COLO829 (cell line): ENCODE measurements at regions not wholly inside any gene's neighbourhood (a gene's known extent, or its start where the extent isn't known, plus 50 kb on each side); places are given as distances from the start of the nearest gene placed in this dataset.

Experiments used
- DNase-seq: peaks from one replicate; pipeline ENCODE4 v3.0.0; 2012; ENCODE audit warnings: low spot score

DNA sequence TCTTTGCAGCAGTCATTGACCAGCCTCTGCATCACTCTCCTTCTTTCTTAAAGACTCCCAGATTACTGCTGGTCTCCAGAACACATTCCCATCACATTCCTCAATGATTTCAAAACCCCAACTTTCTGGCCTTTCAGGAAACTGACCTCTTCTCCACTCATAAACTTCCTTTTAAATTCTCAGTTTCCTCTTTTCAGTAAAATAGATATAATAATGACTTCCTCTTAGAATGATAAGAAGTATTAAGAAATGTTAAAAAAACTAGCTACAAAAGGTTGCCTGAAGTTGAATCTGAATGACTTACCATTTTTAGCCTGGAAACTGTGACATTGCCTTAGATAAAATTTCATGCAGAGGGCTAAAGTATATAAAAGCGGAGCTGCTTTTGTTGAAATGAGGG is 239.3 kb downstream of the OGFRL1 start:
- DNase-seq, result no peak

DNA sequence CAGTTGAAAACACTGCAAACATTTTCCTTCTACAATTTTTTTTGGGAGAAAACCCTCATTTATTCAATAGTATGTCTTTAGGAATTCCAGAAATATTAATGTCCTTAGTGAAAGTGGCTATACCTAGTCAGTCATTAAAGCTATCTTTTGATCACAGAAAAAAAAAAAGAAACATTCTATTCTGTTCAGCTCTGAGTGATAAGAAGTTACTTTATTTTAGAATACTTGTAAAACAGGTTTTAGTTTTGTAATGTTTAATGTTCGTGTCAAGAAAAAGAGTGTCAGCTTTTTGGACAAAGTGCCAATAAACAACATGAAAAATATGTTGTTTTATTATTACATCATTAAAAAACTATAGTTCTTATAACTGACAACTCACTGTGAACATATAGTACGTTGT is 240.4 kb downstream of the OGFRL1 start:
- no peak for DNase-seq

DNA sequence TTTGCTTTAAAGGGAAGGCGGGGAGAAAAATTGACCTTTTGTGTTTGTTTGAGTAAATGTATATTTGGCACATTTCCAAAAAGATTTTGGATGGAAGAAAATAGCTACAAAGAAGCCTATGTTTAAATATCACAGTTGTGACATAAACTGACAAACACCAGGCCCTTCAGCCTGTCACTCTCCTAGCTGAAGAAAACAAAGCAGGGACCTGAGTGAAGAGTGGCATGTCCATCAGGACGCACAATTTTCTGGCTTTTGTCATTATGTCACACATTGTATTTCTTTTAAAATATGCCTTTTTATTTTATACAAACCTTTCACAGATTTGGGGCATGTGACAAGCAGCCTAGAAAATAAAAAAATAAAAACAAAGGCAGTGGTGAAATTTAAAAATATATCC is 241.2 kb downstream of the OGFRL1 start:
- no peak for DNase-seq

DNA sequence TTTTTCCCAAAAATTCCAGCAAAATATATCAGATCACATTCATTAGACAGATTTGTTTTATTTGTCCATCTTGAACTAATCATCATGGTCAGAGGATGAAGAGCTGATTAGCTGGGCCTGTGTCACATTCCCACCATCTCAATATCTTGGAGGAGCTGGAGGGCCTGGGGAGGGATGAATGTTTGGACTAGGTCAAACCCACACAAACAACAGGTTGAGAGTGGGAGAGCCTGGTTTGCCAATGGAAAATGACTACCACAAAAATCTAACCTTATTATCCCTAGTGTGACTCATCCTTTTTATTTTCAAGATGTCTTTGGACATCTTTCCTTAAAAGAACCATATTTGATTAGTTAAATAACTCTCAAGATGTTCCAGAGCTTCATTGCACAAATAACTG is 242.4 kb downstream of the OGFRL1 start:
- no peak for DNase-seq

DNA sequence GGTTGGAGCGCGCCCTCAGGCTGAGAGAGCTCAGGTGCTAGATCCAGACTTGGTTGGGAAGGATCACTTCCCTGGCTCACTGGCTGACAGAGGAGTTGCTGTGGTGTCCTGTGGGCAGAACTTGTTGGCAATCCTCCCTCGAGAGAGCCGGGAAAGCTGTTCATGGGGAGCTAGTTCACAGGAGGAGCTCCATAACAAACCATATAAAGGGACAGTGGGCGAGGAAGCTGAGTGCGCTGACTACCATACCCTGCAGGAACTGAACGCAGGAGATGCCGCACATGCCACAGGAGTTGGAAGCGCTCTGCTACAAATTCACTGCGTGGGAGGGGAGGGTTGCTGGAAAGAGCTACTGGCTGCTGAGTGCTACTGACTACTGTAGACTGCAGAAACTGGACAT is 243.2 kb downstream of the OGFRL1 start:
- DNase-seq, result no peak

DNA sequence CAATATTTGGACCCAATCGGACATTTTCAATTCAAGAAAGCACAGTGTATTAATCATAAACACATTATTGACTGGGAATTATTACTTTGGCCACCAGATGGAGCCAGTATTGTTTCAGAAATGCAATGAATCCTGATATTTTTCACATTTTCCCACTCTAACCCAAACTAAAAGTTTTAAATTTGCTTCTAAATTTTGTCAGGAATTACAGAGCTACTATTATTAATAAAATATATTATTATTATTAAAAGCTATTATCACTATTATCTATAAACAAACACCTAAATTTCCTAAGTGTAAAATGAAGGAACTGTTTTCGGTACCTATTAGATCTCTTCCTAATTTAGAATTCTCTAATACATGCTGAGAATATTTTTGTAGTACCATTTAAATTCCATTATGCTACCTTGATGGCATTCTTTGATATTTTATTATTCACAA is 245.3 kb downstream of the OGFRL1 start:
- no peak for DNase-seq

DNA sequence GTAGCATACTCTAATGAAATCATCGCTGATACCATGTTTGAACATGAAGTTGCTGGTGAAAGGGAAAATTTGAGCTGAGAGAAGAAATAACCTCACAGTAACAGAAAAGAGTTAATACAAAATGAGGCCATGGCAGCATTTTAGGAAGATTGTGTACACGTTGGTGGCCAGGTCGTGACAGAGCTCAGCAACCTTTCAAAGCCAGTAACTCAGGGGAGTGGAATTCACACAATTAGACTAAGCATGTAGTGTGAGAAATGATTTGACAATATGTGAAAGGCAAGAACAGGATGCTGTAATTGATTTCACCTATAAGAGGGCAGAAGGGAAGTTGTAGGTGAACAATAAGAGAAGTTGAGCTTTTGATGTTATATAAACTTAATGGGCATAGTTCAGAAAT is 246.3 kb downstream of the OGFRL1 start:
- no peak for DNase-seq

DNA sequence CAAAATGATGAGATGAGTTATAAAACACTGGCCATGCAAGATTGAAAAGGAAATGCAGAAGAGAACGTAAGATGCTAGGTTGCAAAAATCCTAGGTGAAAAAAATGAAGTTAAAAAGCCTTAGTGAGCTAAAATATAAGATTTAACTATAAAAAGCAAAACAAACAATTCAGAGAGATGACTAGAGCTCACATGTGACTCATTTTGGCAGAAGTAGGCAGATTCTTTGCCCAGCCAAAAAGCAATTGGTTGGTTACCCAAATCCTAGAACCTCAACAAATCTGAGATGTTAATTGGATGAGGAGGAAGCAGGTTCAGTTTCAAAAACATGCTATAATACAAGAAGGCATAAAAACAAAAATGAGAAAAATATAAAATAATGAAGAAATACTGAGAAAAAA is 249.1 kb downstream of the OGFRL1 start:
- DNase-seq, result no peak

DNA sequence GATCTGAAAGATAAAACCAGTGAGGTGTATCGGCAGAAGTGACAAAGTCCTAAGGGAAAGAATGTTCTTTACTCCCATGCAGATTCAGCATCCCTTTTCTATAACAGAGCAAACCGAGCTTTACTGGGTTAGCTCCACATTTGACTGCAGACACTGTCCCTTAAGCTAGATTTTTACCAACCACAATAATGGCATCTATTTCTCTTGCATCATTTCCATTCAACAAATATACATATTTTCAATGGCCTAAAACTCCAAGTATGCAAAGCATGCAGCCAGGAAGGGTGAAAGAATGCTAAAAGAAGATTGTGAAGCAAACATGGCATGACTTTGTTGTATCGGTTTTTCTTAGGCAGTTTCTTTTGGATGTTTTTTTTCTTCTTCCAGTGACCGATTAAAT is 255.4 kb downstream of the OGFRL1 start:
- DNase-seq, result no peak

DNA sequence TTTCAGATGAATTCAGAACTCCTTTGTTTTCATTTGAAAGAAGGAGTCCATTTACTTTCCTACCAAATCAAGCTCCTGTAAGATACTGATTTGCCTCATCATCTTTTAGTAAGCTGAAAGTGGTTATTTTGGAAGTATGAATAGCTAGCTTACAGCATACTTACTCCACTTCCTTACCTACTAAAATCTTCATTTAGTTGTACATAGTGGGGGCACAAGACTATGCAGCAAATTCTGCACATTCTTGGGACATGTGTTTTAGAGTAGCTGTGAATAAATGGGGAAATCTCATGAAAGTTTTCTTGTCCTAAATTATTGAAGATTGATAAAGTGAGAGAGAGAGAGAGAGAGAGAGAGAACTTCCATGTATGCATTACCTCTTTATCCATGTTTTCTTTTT is 256.3 kb downstream of the OGFRL1 start:
- no peak for DNase-seq

DNA sequence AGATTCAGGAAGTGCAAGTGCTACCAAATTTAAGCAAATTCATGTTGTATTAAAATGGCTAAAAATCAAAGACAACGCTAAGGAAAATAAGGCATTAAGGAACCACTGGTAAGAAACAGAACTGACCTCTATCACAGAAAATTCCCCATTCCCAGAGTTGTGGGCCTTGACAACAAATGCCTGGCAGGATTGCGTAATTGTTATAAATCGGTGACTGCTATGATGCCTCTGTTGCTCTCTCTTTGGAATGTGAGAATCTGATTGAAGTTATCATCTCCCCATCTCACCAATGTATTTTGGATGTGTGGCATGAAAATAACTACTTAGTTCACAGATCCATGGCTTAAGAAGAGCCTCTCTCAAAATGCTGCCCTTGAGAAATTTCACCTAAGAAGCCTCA is 257.3 kb downstream of the OGFRL1 start:
- DNase-seq, result no peak

DNA sequence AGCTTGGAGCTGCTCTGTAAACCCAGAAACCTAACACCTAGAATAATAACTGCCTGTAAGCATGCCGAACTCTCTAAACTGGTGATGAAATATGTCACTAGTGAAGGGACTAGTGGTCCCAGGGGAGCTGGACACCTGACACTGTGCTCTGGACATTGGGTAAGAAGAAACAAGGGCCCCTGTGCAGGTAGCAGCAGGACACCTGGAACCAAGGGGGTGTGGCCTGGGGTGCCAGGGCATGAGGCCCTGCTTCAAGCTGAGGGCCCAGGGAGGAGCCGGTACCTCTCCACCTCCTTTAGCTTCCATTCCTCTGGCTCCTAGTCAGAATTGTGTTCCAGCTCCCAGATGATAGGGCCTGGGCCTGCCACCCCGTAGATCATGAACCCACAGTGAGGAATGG is 263.2 kb downstream of the OGFRL1 start:
- no peak for DNase-seq

DNA sequence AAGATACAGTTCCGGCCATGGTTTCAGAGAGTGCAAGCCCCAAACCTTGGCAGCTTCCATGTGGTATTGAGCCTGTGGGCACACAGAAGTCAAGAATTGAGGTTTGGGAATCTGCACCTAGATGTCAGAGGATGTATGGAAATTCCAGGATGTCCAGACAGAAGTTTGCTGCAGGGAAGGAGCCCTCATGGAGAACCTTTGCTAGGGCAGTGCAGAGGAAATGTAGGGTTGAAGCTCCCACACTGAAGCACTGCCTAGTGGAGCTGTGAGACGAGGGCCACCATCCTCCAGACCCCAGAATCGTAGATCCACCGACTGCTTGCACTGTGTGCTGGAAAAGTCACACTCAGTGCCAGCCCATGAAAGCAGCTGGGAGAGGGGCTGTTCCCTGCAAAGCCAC is 267.5 kb downstream of the OGFRL1 start:
- DNase-seq, result no peak

DNA sequence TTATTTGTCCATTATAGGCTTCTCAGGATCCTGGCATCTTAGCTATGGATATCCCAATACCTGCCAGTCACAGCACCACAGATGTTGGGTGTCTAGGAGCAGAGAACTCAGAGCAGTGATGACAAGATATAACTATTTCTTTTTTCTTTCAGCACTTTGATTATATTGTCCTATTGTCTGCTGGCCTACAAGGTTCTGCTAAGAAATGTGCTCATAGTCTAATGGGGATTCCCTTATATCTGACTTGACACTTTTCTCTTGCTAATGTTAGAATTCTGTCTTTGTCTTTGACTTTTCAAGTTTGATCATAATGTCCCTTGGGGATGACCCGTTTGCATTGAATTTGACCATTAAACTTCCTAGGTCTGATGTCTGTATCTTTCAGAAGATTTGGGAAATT is 270.4 kb downstream of the OGFRL1 start:
- DNase-seq, result no peak

DNA sequence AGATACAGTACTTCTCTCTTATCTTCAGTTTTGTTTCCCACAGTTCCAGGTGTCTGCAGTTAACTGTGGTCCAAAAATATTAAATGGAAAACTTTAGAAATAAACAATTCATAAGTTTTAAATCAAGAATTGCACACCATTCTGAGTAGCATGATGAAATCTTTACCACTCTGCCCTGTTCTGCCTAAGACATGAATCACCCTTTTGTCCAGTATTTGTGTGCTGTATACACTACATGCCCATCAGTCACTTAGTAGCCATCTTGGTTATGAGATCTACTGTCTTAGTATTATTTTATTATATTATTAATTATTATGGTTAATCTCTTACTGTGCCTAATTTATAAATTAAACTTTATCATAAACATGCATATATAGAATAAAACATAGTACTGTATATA is 279.0 kb downstream of the OGFRL1 start:
- no peak for DNase-seq

DNA sequence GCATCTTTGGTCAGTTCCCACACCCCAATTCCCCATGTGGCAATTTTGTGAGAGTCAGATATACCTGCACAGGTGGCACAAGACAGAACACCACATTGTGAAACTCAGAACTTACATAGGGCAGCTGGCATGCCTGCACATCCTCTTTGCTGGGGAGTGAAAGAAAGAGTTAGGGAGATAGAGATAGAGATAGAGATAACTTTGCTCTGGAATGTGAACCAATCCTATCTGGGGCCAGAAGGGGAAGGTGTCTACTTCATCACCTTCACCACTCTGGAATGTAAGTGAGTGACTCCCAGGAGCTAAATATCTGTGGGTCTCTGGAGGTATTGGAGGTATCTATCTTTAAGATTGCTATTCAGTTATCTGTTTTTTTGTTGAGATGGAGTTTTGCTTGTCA is 289.2 kb downstream of the OGFRL1 start:
- DNase-seq, result no peak

DNA sequence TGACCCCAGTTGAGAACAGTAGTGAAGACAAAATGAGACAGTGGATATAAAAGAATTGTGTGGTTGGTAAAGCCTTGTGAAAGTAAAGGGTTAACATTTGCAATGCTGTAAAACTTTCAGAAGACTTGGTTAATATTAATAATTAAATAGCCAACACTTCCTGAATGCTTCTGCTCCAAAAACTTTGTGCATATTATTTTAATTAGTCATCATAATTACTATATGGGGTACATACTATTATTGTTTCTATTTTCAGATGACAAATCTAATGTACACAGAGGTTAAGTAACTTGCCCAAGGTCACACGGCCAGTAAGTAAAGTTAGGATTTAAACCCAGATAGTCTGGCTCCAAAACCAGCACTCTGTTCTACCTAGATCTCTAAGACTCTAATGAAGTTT is 291.3 kb downstream of the OGFRL1 start:
- DNase-seq, result no peak

DNA sequence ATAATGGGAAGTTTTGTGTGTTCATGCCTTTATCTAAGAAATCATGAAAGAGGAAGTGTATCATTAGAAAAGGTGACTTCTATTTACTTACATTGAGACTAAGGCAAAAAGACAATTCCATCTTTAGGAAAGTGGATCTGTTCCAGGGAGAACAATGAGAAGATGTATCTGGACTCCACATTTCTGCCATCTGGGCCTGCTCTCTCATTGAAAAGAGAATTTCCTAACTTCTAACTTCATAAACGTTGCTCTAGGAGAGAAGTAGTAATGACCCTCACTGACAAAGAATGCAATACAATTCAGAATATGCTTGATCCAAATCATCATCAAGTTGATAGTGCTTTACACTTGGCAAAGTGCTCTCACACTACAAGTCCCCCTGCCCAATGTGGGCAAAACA is 294.2 kb downstream of the OGFRL1 start:
- DNase-seq, result no peak

DNA sequence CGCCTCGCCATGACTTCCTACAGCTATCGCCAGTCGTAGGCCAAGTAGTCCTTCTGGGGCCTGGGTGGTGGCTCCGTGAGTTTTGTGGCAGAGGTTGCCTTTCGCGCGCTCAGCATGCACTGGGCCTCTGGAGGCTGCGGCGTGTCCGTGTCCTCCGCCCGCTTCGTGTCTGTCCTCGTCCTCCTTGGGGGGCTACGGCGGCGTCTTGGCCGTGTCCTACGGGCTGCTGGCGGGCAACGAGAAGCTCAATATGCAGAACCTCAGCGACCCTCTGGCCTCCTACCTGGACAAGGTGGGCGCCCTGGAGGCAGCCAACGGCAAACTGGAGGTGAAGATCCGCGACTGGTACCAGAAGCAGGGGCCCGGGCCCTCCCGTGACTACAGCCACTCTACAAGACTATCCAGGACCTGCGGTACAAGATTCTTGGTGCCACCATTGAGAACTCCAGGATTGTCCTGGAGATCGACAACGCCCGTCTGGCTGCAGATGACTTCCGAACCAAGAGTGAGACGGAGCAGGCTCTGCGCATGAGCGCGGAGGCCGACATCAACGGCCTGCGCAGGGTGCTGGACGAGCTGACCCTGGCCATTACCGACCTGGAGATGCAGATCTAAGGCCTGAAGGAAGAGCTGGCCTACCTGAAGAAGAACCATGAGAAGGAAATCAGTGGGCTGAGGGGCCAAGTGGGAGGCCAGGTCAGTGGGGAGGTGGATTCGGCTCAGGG is 296.3 kb downstream of the OGFRL1 start:
- no peak for DNase-seq

DNA sequence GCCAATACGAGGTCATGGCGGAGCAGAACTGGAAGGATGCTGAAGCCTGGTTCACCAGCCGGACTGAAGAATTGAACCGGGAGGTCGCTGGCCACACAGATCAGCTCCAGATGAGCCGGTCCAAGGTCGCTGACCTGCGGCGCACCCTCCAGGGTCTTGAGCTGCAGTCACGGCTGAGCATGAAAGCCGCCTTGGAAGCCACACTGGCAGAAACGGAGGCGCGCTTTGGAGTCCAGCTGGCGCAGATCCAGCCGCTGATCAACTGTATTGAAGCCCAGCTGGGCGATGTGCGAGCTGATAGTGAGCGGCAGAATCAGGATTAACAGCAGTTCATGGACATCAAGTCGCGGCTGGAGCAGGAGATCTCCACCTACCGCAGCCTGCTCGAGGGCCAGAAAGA is 296.9 kb downstream of the OGFRL1 start:
- no peak for DNase-seq

DNA sequence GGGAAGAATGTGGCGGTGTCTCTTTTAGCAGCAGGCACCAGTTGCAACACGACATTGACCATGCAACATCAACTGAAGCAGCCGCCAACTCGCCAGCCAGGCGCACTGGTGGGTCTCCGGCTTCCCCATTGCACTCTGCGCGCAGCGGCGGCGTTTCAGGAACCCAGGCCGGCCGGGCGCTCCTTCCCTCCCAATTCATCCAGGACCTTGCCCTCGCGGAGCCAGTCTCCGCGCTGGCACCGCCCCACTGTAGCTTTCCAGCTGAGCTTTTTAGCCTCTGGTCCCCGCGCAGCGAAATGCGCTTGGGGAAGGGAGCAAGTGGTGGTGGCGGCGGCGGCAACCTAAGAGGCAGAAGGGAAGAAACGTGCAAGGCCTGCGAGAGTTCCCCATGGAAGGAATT is 297.9 kb upstream of the RIMS1 start:
- DNase-seq, result no peak

DNA sequence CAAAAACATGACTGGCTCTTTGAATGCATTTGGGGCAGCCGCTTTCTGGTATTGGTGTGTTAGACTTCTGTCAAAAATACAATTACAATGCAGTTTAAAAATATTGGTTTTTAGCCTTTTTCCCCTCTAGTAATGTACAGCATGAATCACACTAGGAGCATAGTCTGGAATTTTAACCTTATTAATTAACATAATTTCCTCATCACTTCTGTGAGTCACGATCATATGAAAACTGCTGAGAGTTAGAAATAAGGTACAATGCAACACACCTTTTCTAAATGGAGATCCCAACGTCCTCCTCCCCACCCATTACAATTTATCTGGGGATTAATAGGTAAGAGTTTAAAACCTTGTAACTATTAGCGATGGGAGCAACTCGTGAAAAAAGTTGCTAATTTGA is 297.1 kb upstream of the RIMS1 start:
- DNase-seq, result no peak

DNA sequence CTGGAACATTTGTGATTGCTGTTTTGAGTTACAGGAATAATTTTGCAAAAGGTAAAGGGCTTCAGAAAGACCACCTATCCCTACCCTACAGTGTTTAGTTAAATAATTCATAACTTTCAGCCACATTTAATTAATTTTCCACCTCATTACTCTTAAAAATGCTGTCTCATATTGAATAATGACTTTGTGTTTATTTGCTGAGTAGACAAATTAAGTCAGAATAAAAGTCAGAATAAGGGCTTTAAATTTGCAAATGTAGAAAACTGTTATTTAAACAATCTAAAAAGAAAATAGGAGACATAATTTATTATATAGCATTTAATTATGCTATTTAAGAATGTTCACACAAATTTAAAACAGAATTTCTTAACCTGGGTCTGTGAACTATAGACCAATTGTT is 293.7 kb upstream of the RIMS1 start:
- DNase-seq, result no peak

DNA sequence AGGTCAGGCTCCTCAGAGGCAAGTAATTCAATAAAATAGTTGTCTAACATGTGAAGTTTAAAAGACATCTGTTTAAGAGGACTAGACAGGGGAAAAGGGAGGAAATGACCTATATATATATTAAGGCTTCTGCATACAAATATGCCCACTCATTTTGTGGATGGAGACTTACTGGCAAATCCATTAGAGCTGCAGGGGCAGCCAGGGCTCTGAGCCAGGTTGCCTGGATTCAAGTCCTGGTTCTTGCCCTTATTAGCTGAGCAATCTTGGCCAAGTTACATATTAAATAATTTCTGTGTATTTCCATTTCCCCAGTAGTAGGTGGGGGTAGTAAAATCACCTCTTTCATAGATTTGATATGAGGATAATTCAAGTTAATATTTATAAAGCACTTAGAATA is 287.0 kb upstream of the RIMS1 start:
- no peak for DNase-seq
